ENCODE measurements at regions not wholly inside any gene's neighbourhood (a gene's known extent, or its start where the extent isn't known, plus 50 kb on each side); places are given as distances from the start of the nearest gene placed in this dataset.

GRCh38 chr5:125109293-125109692, 362.9 kb upstream of the ZNF608 start:
- Histone ChIP-seq H2AFZ (ENCODE audit: low read depth, low read length) (no peak overlapping the region), H3K4me3 (replicated peaks in 1 of 3; ENCODE audit: insufficient read depth in 1 of 3, low read depth in 1 of 3, low read length in 3 of 3) (no peak overlapping the region), H3K9ac (replicated peaks; ENCODE audit: extremely low read depth, insufficient read depth, low read length) (no peak overlapping the region), H3K9me1 (replicated peaks; ENCODE audit: control insufficient read depth, extremely low read depth, insufficient read depth, low read length) (no peaks in the 10 kb centered on the region), H3K27me3 (ENCODE audit: control insufficient read depth in 2 of 2, insufficient read depth in 2 of 2, low read length in 2 of 2) (no peaks in the 10 kb centered on the region), H3K79me2 (ENCODE audit: control insufficient read depth, insufficient read depth, low read length) (no peaks in the 10 kb centered on the region), H3K9me3 (replicated peaks; ENCODE audit: control insufficient read depth, insufficient read depth, low read length) (no peaks in the 10 kb centered on the region), H3K27ac (ENCODE audit: insufficient read depth, low read depth, low read length) (no peak overlapping the region), H3K4me2 (ENCODE audit: insufficient read depth, low read length) (no peak overlapping the region), H3K36me3 (ENCODE audit: control insufficient read depth in 2 of 2, extremely low read depth in 1 of 2, insufficient read depth in 2 of 2, low read length in 2 of 2) (no peaks in the 10 kb centered on the region), H3K4me1 (ENCODE audit: control insufficient read depth, extremely low read depth, insufficient read depth, low read length) (no peaks in the 10 kb centered on the region), H4K20me1 (replicated peaks; ENCODE audit: control insufficient read depth, extremely low read depth, insufficient read depth, low read length) (no peaks in the 10 kb centered on the region)
- dilution Hi-C loops (cut with MboI; ENCODE audit: extremely low pct_ligation_motif_present, low sequenced_read_pairs) (no loop called here), intact Hi-C loops (cut with micrococcal nuclease) (no loop called here)
- ChIA-PET POLR2A (no interaction called here), CTCF (no interaction called here)
- TF ChIP-seq MYC (IDR thresholded peaks at IDR 0.05; ENCODE audit: low read depth, low read length) (no peak), POLR2AphosphoS5 (IDR thresholded peaks at IDR 0.05; ENCODE audit: insufficient read depth, low read depth, low read length) (no peak), FOS (IDR thresholded peaks at IDR 0.05; ENCODE audit: borderline replicate concordance, insufficient read depth, low read length) (no peak), JUN (IDR thresholded peaks at IDR 0.05; ENCODE audit: borderline replicate concordance, insufficient read depth, insufficient read length, low read depth) (no peak), POLR2A (IDR thresholded peaks at IDR 0.05; ENCODE audit: low read depth, low read length) (no peak), EZH2 (IDR thresholded peaks at IDR 0.05; ENCODE audit: borderline replicate concordance, low read depth, low read length, severe bottlenecking) (no peak), MAX (IDR thresholded peaks at IDR 0.05; ENCODE audit: insufficient read depth, insufficient read length) (no peak), GATA2 (IDR thresholded peaks at IDR 0.05; ENCODE audit: insufficient read depth, insufficient read length, low read depth, low read length) (no peak), CTCF (IDR thresholded peaks at IDR 0.05; ENCODE audit: extremely low read depth in 1 of 2, insufficient read depth in 1 of 2, low read depth in 1 of 2, low read length in 2 of 2) (no peak)
- no TSS peak for BruUV-seq (replicated peaks)
- DNase-seq (ENCODE audit: low read depth, low spot score) (no peak), FAIRE-seq (no peak)

All from endothelial cell of umbilical vein (primary cell).